K562 (cell line): ENCODE measurements at regions not wholly inside any gene's neighbourhood (a gene's known extent, or its start where the extent isn't known, plus 50 kb on each side); places are given as distances from the start of the nearest gene placed in this dataset.

Experiments used
- ATAC-seq: fragments of 200-7000 bp; cut with Tn5 transposase; 3 replicates; pipeline ENCODE4 v1.9.1; 2020; ENCODE audit warnings: moderate library complexity
- BruUV-seq: library from RNA; stranded (reverse); fragments of 400-500 nt; replicated peaks from 2 replicates; lab custom pipeline; 2021; lab: Mats Ljungman, UMichigan
- CTCF ChIA-PET: fragments of 300-600 bp; formaldehyde crosslinking; extraction: SDS; loops from one replicate; lab custom pipeline; 2021; ENCODE audit warnings: low intra/inter-chr PET ratio; lab: Yijun Ruan, JAX
- POLR2A ChIA-PET: fragments of 300-600, 350-650 bp; sonication (Branson Sonifier 250); formaldehyde crosslinking; extraction: SDS; loops from one replicate; lab custom pipeline; 2021; ENCODE audit warnings: antibody characterized with exemption, inconsistent platforms; lab: Yijun Ruan, JAX
- DNase-seq, 4 experiments: peaks; one replicate each; pipeline versions ENCODE4 v3.0.0 to v3.0.0-alpha.2; 2011 to 2018; ENCODE audit warnings: low spot score in 3 of 4, mixed read lengths in 3 of 4; ENCODE audit errors: extremely low read depth in 1 of 4
- FAIRE-seq: peaks from 2 replicates; lab custom pipeline; 2011; peaks lifted over from hg19 to GRCh38; lab: Jason Lieb, UNC
- H2AFZ ChIP-seq: 2 replicates; pipeline ENCODE4 v1.6.0; 2011; ENCODE audit warnings: low read depth, low read length, control low read depth, inconsistent platforms
- H3K27ac ChIP-seq: fragments of 200-600 bp; 3 replicates; pipeline ENCODE4 v1.8.0; 2011; ENCODE audit warnings: low read depth, mild to moderate bottlenecking, control low read depth, inconsistent platforms, low read length, moderate library complexity, mixed read lengths; ENCODE audit errors: extremely low read depth
- H3K27me3 ChIP-seq, 2 experiments: fragments of 300-600 bp in 1 of 2; 2 replicates in 1 of 2; 3 replicates in 1 of 2; pipeline versions ENCODE4 v1.6.0 to v1.8.0; 2011; ENCODE audit warnings: inconsistent platforms in 2 of 2, low read length in 2 of 2, mild to moderate bottlenecking in 1 of 2, mixed read lengths in 1 of 2, moderate library complexity in 1 of 2; ENCODE audit not compliant: control insufficient read depth in 2 of 2, insufficient read depth in 2 of 2
- H3K36me3 ChIP-seq: fragments of 300-600 bp; 3 replicates; pipeline ENCODE4 v1.8.0; 2011; ENCODE audit warnings: mild to moderate bottlenecking, low read length, inconsistent platforms; ENCODE audit not compliant: control insufficient read depth, insufficient read depth
- H3K4me1 ChIP-seq, 2 experiments: fragments of 200-600 bp in 1 of 2; replicated peaks in 1 of 2; 2 replicates in 1 of 2; 3 replicates in 1 of 2; pipeline versions ENCODE4 v1.5.1 to v1.8.0; 2011; ENCODE audit warnings: inconsistent platforms in 2 of 2, low read length in 2 of 2, mild to moderate bottlenecking in 1 of 2, mixed read lengths in 1 of 2, moderate library complexity in 1 of 2; ENCODE audit not compliant: control insufficient read depth in 2 of 2, insufficient read depth in 2 of 2
- H3K4me2 ChIP-seq: 2 replicates; pipeline ENCODE4 v1.6.1; 2011; ENCODE audit warnings: low read length, control low read depth, inconsistent platforms, mixed read lengths; ENCODE audit not compliant: insufficient read depth
- H3K4me3 ChIP-seq: fragments of 200-600 bp; sonication (generic), shearing (Covaris generic); 2 replicates; pipeline ENCODE4 v1.5.1; 2016; ENCODE audit warnings: control low read depth, inconsistent platforms
- H3K79me2 ChIP-seq: fragments of 200-600 bp; 3 replicates; pipeline ENCODE4 v1.8.0; 2011; ENCODE audit warnings: low read length, inconsistent platforms; ENCODE audit not compliant: control insufficient read depth, insufficient read depth
- H3K9ac ChIP-seq, 2 experiments: 2 replicates each; pipeline versions ENCODE4 v1.6.0 to v1.6.1; 2011; ENCODE audit warnings: low read depth in 2 of 2, low read length in 2 of 2, control low read depth in 1 of 2, inconsistent platforms in 1 of 2, mild to moderate bottlenecking in 1 of 2, mixed read lengths in 1 of 2; ENCODE audit not compliant: insufficient read depth in 1 of 2
- H3K9me1 ChIP-seq: one replicate; pipeline ENCODE4 v1.6.0; 2011; ENCODE audit warnings: inconsistent platforms, mild to moderate bottlenecking, low read length, moderate library complexity; ENCODE audit not compliant: control insufficient read depth, insufficient read depth
- H3K9me3 ChIP-seq: replicated peaks from 2 replicates; pipeline ENCODE4 v1.5.1; 2011; ENCODE audit warnings: low read depth, low read length, inconsistent platforms; ENCODE audit not compliant: control insufficient read depth, insufficient read depth
- H4K20me1 ChIP-seq: replicated peaks from 2 replicates; pipeline ENCODE4 v1.6.1; 2011; ENCODE audit warnings: low read length, inconsistent platforms, mixed read lengths; ENCODE audit not compliant: control insufficient read depth, insufficient read depth
- ATF2 ChIP-seq: sonication (generic); formaldehyde crosslinking; IDR thresholded peaks from 2 replicates; pipeline ENCODE4 v1.8.1; 2022; ENCODE audit warnings: missing genetic modification reagents
- NONO ChIP-seq, 2 experiments: fragments of 200-400 bp in 1 of 2; fragments of 450-650 bp in 1 of 2; formaldehyde crosslinking in 1 of 2; IDR thresholded peaks; 2 replicates each; pipeline ENCODE4 v1.6.1; 2017; ENCODE audit warnings: low read depth in 2 of 2, mild to moderate bottlenecking in 2 of 2, moderate library complexity in 2 of 2, low read length in 1 of 2
- NRF1 ChIP-seq, 2 experiments: fragments of 450-650 bp; IDR thresholded peaks in 1 of 2; conservative IDR thresholded peaks in 1 of 2; 2 replicates each; pipeline ENCODE4 v1.6.1; 2014; ENCODE audit warnings: mild to moderate bottlenecking in 2 of 2
- SMAD3 ChIP-seq: fragments of 450-650 bp; formaldehyde crosslinking; conservative IDR thresholded peaks from 2 replicates; pipeline ENCODE4 v1.4.0; 2020; ENCODE audit warnings: mild to moderate bottlenecking
- ZNF143 ChIP-seq: sonication (generic); formaldehyde crosslinking; IDR thresholded peaks from 2 replicates; pipeline ENCODE4 v1.9.0; 2022; ENCODE audit warnings: mild to moderate bottlenecking, missing genetic modification reagents
- ZNF347 ChIP-seq: fragments of 450-650 bp; formaldehyde crosslinking; IDR thresholded peaks from 2 replicates; pipeline ENCODE4 v1.4.0; 2020; ENCODE audit warnings: low read depth, mild to moderate bottlenecking, moderate library complexity
- ZNF696 ChIP-seq: fragments of 250-450 bp; sonication (Bioruptor Pico); conservative IDR thresholded peaks from 2 replicates; pipeline ENCODE4 v1.4.0; 2020; ENCODE audit warnings: mild to moderate bottlenecking, moderate library complexity
- WGBS: fragments of 100-300 bp; shearing (Covaris generic); methylation state at CpG from one replicate; pipeline ENCODE4 v1.1.6; 2016; ENCODE audit warnings: low coverage, mixed read lengths; ENCODE audit not compliant: insufficient coverage; ENCODE audit errors: missing lambda C conversion rate; 5-methylcytosine and 5-hydroxymethylcytosine counted together
- in situ Hi-C: fragments of 300-500 bp; cut with MboI; formaldehyde crosslinking; loops from 4 replicates; pipeline ENCODE4 v1.15.0; 2018; ENCODE audit warnings: inconsistent platforms, mixed read lengths
- intact Hi-C: fragments of 100-400 bp; cut with micrococcal nuclease; formaldehyde crosslinking; loops from 2 replicates; pipeline ENCODE4 v1.14.2; 2022

- no peak overlapping the region for H3K4me2 ChIP-seq
- no peaks in the 10 kb centered on the region for H4K20me1 ChIP-seq
- DNase-seq, result no peak
- no peak overlapping the region for H2AFZ ChIP-seq
- H3K36me3 ChIP-seq, result no peaks in the 10 kb centered on the region
- no peak for FAIRE-seq
- no TSS peak for BruUV-seq
- no peaks in the 10 kb centered on the region for H3K79me2 ChIP-seq
- no peaks in the 10 kb centered on the region for H3K27me3 ChIP-seq
- in situ Hi-C loops (no loop called here), intact Hi-C loops (loop anchor here (10.0 kb wide), 1 partner anchor 175 kb away; no protein-coding TSS in a partner anchor)
- 18% methylated on average over 7 of the region's 7 CpGs for WGBS
- CTCF ChIA-PET, result no interaction called here
- ATAC-seq, result no peak
- POLR2A ChIA-PET, result interaction anchor here (0.5 to 0.6 kb wide), 2 partner anchors 274 to 870 kb away, joined by 3 to 4 read pairs; no protein-coding TSS in a partner anchor
- H3K9me1 ChIP-seq, result no peaks in the 10 kb centered on the region
- H3K4me3 ChIP-seq, result no peak overlapping the region
- no peaks in the 10 kb centered on the region for H3K9me3 ChIP-seq
- no peak overlapping the region for H3K27ac ChIP-seq
- no peak for TF ChIP-seq SMAD3 (CRISPR knock-in tag)
- TF ChIP-seq ZNF347, result no peak
- TF ChIP-seq NRF1 (conservative IDR thresholded peaks at IDR 0.05 in 1 of 2, IDR thresholded peaks at IDR 0.05 in 1 of 2), result no peak
- no peak for TF ChIP-seq NONO (IDR thresholded peaks at IDR 0.05; ENCODE audit: low read depth in 2 of 2, low read length in 1 of 2)
- no peak for TF ChIP-seq ATF2 (CRISPR knock-in tag)
- TF ChIP-seq ZNF143, result no peak
- TF ChIP-seq ZNF696 (CRISPR knock-in tag), result no peak
- no peak overlapping the region for H3K9ac ChIP-seq
- peaks cover 0 to 10% of the 10 kb centered on the region in 2 experiments; a peak in 4 of 5 replicates for H3K4me1 ChIP-seq
Measured at GRCh38 chr6:40169878-40170277, 235.6 kb upstream of the MOCS1 start.
